MM.1S (cell line): ENCODE measurements at regions not wholly inside any gene's neighbourhood (a gene's known extent, or its start where the extent isn't known, plus 50 kb on each side); places are given as distances from the start of the nearest gene placed in this dataset.

Experiments
- EZH2 ChIP-seq: fragments of 300-600 bp; sonication (generic); optimal IDR thresholded peaks from 2 replicates; pipeline ENCODE3; 2017; ENCODE audit warnings: low read depth, mild to moderate bottlenecking, antibody characterized with exemption, low read length, mixed read lengths
- TF ChIP-seq, protein P1 (sequence below): fragments of 300-600 bp; sonication (generic); IDR thresholded peaks from 2 replicates; pipeline ENCODE4 v1.5.1; 2016; ENCODE audit warnings: antibody characterized with exemption, low read length, mixed read lengths

DNA sequence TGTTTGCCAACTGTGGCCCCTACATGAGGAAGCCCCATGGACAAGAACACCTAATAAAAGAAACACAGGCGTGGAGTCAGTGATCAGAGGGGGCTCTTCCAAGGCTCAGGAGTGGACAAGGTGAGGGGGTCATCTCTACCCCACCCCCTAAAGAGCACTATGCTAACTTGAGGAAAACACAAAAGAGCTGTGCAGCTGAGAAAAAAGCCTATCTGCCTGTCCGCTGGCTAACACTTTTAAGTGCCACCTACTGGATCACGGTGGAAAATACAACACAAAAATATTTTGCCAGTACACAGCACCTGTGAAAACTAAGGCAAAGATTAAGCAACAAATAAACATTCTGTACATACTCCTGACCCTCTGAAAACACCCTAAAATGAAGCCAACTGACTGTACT is 53.1 kb upstream of the COBL start:
- TF ChIP-seq, protein P1, sequence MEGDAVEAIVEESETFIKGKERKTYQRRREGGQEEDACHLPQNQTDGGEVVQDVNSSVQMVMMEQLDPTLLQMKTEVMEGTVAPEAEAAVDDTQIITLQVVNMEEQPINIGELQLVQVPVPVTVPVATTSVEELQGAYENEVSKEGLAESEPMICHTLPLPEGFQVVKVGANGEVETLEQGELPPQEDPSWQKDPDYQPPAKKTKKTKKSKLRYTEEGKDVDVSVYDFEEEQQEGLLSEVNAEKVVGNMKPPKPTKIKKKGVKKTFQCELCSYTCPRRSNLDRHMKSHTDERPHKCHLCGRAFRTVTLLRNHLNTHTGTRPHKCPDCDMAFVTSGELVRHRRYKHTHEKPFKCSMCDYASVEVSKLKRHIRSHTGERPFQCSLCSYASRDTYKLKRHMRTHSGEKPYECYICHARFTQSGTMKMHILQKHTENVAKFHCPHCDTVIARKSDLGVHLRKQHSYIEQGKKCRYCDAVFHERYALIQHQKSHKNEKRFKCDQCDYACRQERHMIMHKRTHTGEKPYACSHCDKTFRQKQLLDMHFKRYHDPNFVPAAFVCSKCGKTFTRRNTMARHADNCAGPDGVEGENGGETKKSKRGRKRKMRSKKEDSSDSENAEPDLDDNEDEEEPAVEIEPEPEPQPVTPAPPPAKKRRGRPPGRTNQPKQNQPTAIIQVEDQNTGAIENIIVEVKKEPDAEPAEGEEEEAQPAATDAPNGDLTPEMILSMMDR: peak; percentile 29
- TF ChIP-seq EZH2: no peak
